SHP77 (cell line): ENCODE measurements at regions not wholly inside any gene's neighbourhood (a gene's known extent, or its start where the extent isn't known, plus 50 kb on each side); places are given as distances from the start of the nearest gene placed in this dataset.

ENCODE experiments used
- DNase-seq, 2 experiments: peaks; one replicate each; lab custom pipeline; 2025; lab: John Stamatoyannopoulos, UW

DNA sequence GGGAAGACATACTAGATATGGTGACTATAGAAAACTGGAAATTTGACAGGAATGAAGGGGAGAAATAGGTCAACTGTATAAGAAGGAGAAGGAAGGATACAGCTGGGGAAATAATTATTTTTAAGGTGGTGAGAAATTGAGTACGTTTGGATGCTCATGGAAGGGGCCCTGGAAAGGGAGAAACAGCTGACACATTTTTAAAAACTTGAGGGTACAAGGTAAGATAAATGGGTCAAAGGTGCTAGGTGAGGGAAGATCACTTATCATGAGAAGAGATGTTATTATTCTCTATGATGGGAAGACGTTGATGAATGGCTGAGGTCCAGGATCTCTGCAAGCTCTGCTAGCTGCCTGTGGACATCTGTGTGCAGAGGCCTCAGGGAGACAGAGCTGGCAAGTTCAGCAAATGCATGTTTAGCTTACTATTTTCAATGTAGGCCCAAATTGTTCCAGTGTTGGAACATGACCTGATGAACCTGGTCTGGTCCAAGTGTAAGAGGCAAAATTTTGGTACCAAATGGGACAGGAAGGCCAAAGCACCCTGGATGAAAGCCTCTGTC, 181.7 kb downstream of the MTRR start:
- no peak for DNase-seq

DNA sequence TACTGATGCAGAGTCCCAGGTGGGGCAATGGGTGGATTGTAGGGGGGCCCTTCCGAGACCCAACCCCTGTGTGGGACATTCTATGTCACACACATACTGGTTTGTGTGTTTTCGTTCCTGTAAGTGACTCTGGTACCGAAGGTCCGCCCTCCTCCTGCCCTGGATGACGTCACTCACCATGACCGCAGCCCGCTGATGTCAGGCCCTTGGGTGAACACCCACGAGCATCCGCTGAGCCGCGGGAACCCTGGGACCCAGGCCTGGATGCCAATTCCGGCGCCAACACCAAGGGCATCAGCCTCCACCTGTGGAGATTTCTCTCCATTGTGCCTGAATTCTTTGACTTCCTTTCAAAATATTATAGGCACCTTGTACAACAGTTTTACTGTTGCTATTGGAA, 184.3 kb downstream of the MTRR start:
- no peak for DNase-seq

DNA sequence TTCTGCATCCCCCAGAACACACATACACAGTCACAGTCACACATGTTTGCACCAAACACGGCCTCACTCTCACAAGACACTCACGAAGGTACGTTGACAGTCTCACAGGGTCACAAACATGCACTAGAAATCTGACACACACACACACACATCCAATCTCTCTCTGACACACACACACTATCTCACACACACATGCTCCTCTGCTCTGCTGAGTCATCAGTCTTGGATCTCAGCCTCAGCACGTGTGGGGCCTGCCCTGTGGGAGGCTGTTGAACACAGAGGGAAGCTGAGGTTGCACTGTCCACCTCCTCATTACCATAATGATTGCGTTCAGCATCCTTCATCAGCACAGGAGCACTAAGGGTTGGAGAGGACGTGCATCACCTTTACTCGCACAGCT, 188.8 kb downstream of the MTRR start:
- DNase-seq: no peak

DNA sequence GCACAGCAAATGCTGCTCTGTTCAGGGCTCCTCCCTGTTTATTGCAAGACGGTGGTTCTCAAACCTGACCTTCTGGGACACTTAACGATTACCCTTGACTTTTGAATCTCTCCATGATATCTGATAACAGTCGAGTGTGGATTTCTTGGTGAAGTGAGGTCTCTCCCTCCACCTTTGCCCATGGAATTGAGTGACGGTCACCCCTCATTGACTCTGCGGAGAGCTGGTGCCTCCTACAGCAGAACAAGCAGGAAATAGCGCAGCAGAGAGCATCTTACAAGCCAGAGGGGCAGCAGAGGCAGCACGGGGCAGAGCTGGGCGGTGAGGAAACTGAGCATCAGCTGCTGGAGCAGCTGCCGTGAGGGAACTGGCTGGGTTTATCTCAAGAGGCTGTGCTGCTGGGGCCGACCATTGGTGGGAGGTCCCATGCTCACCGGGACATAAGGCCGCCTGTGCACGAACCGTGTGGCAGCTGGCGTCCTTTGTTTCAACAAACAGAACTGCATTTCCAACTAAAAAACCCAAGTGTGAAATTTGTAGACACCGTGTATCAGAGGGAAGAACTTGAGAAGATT, 189.8 kb downstream of the MTRR start:
- DNase-seq: peak; percentile 35 to 55

DNA sequence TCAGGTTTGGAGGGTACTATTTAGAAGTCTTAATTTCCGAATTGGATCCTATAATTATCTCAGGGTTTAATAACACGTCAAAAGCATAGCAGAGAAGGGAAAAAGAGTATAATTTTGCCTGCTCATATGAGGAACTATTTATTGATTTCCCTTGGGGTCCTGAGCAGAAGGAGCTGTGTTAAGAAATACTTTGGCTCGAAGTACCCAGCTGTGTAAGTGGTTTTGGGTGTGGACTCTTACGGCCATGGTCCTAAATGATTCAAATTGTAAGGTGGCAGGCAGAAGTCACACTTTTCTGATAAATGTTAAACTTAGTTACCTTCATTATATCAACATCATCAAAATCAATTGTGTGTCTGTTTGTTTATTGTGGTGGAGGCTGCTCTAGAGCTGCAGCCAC, 190.4 kb downstream of the MTRR start:
- DNase-seq: no peak

GRCh38 chr5:8060235-8060952, 191.4 kb downstream of the MTRR start:
- no peak for DNase-seq

GRCh38 chr5:8060953-8061429, 192.0 kb downstream of the MTRR start:
- DNase-seq: peak in 1 of 2 experiments; percentile 42

DNA sequence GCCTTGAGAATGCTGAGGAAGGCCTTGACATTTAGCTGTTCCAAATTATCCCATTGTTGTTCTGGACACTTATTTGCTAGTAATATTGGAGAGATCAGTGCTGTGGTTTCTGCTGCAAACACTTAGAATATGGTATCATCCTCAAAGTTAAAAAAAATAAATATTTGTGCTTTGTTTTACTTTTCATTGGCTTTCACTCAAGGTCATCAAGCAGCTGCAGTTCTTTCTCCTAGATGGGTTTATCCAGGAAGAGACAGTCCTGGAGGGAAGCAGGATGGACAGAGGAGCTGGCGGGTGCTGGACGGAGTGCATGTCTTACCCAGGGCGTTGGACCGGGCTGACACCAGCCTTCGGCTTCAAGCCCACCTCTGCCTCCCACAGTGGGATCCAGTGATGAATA, 193.6 kb downstream of the MTRR start:
- DNase-seq: no peak

- no peak for DNase-seq
These were observed 199.1 kb downstream of the MTRR start for GRCh38 chr5:8068078-8068477.

GRCh38 chr5:8070138-8070537, 201.2 kb downstream of the MTRR start:
- DNase-seq: no peak

GRCh38 chr5:8079056-8079455, 210.1 kb downstream of the MTRR start:
- no peak for DNase-seq

- DNase-seq: peak; percentile 35 to 48
These were observed 212.2 kb downstream of the MTRR start for GRCh38 chr5:8081179-8081578.

- DNase-seq: no peak
These were observed 224.7 kb downstream of the MTRR start for GRCh38 chr5:8093669-8094068.

DNA sequence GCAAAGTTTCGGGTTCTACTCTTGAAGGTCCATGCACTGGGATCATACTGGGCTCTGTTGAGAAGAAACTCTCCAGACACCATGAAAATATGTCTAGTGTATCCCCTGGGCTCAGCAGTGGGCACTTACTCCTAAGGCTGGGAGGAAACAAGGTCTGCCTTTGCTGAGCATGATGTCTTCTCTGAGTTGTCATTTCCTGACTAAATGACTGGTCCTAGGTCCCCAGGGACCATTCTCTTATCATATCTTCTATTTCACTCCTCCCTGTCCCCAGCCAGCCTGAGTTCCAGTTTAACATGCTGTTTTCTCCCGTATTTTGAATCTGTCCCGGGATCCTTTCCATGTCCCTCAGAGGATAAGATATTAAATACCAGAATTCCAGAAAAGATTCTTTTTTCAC, 225.4 kb downstream of the MTRR start:
- DNase-seq: no peak

- DNase-seq: no peak
These were observed 228.2 kb downstream of the MTRR start for GRCh38 chr5:8097146-8097545.

- DNase-seq: no peak
These were observed 229.1 kb downstream of the MTRR start for GRCh38 chr5:8098081-8098480.

- DNase-seq: no peak
These were observed 233.8 kb downstream of the MTRR start for GRCh38 chr5:8102714-8103113.

DNA sequence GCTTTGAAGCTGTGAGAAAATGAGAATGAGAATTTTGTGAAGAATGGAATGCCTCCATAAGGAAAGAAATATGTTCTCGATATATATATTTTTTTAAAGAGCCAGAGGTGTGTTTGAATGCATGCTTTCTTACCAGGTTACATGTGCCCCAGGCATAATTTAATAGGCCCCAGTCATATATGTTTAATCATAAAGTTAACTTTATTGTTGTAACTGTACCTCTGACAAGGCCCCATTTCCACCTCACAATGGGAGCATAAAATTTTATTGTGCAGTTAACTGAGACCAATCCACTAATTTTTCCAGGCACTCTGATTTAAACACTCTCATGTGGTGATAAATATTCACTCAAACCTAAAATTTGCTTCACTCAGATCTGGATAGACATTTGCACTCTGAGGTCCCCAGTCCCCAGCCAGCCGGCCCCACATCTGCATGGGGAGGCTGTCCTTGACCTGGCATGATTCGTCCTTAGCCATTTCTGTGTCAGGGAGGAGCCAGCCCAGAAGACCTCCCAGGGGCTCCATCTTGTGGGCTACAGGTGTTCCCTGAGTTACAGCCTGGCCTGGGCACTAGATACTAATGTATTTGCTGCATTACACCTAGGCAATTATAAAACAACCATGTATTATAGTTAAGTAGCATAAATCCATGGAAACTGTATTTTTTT, 245.8 kb downstream of the MTRR start:
- DNase-seq: no peak

- DNase-seq: no peak
These were observed 254.6 kb downstream of the MTRR start for GRCh38 chr5:8123559-8123958.

DNA sequence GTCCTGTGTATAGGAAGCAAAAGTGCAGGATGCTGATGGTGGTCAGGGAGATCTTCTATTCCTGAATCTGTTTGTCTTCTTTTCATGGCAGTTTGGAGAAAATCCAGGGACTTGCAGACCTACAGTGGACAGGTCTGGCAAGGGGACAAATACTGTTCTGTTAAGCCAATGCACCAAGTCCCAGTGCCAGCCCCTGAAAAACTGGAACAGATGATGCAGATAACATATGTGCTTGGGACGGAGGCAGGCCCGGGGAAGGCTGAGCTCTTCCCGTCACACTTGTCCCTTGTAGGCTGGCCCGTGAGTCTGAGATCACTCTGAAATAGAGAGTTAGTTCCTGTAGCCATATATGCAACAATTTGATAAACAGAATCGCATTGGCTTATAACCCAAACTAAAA, 265.7 kb downstream of the MTRR start:
- no peak for DNase-seq

DNA sequence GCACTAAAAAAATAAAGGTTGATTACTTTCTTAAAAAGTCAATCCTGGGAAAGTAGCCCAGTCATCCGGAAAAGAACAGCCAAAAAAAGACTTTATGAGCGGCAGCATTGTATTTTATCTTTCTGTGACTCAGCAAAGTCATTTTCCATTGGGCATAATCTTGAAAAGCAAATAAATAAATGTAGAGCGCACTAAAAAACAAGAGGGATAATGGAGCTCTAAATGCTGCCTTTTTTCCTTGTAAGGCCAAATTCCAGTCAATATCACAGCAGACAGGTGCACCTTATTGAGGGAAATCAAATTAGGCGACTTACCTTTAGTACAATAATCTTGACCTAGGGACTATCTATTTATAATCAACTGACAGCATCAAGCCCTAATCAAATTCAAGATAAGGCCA, 266.8 kb downstream of the MTRR start:
- DNase-seq: no peak

DNA sequence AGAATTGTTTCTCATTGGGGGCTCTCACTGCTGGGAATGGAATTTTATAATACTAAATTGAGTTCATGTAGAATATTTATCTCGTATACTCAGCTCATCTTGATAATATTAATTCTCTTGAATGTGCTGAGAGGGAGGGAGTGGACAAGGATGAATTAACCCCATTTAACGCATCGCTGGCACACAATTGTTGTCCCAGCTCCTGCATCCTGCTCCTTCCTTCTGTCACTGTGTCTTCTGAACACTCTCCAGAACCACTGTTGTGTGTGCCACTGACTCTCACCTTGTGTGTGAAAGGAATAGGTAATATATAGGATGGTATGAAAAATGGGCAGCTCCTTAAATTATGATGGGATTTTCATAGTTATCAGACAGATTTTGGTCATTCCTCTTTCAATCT, 267.3 kb downstream of the MTRR start:
- no peak for DNase-seq

GRCh38 chr5:8137941-8138550, 269.1 kb downstream of the MTRR start:
- no peak for DNase-seq
